ENCODE measurements at regions not wholly inside any gene's neighbourhood (a gene's known extent, or its start where the extent isn't known, plus 50 kb on each side); places are given as distances from the start of the nearest gene placed in this dataset.
"Not testable (repeated sequence)": the region's sequence is repeated elsewhere in the genome, so short reads cannot be mapped to it uniquely, and the experiment has no call there.

GRCh38 chr2:199131136-199131655 lies 326.5 kb downstream of the SATB2 start:
- no peak for DNase-seq

GRCh38 chr2:199130501-199130900 lies 327.2 kb downstream of the SATB2 start:
- DNase-seq: no peak

GRCh38 chr2:199128476-199129229 lies 329.1 kb downstream of the SATB2 start:
- DNase-seq: no peak

GRCh38 chr2:199119796-199120195 lies 337.9 kb downstream of the SATB2 start:
- no peak for DNase-seq

GRCh38 chr2:199118673-199119112 lies 339.0 kb downstream of the SATB2 start:
- DNase-seq: no peak

- no peak for DNase-seq
Measured at GRCh38 chr2:199115169-199115568, 342.6 kb downstream of the SATB2 start.

GRCh38 chr2:199113111-199113510 lies 344.6 kb downstream of the SATB2 start:
- no peak for DNase-seq

- no peak for DNase-seq
Measured at GRCh38 chr2:199111458-199111857, 346.3 kb downstream of the SATB2 start.

GRCh38 chr2:199108056-199108455 lies 349.7 kb downstream of the SATB2 start:
- no peak for DNase-seq

- no peak for DNase-seq
Measured at GRCh38 chr2:199105826-199106225, 351.9 kb downstream of the SATB2 start.

GRCh38 chr2:199101487-199101886 lies 356.3 kb downstream of the SATB2 start:
- DNase-seq: no peak

- DNase-seq: no peak
Measured at GRCh38 chr2:199100326-199101110, 357.2 kb downstream of the SATB2 start.

- no peak for DNase-seq
Measured at GRCh38 chr2:199092419-199092818, 365.3 kb downstream of the SATB2 start.

- DNase-seq: no peak
Measured at GRCh38 chr2:199085261-199085660, 372.5 kb downstream of the SATB2 start.

GRCh38 chr2:199070322-199070949 lies 387.3 kb downstream of the SATB2 start:
- DNase-seq: no peak

- no peak for DNase-seq
Measured at GRCh38 chr2:199064201-199064600, 393.5 kb downstream of the SATB2 start.

- no peak for DNase-seq
Measured at GRCh38 chr2:199057936-199058335, 399.8 kb downstream of the SATB2 start.

GRCh38 chr2:199055336-199055735 lies 402.4 kb downstream of the SATB2 start:
- DNase-seq: no peak

- DNase-seq: no peak
Measured at GRCh38 chr2:199042660-199043379, 414.9 kb downstream of the SATB2 start.

- no peak for DNase-seq
Measured at GRCh38 chr2:199040522-199040921, 417.2 kb downstream of the SATB2 start.

- not testable (repeated sequence) for DNase-seq
Measured at GRCh38 chr2:199033761-199034160, 424.0 kb downstream of the SATB2 start.

- no peak for DNase-seq
Measured at GRCh38 chr2:199025146-199025545, 432.6 kb downstream of the SATB2 start.

GRCh38 chr2:199024224-199024623 lies 433.5 kb downstream of the SATB2 start:
- DNase-seq: no peak

Measured in activated CD4-positive, alpha-beta T cell treated with anti-CD3 and anti-CD28 coated beads, Interleukin-2, Interleukin-6, amounts not matched to agents 100 ng/mL and 50 ng/mL, durations not matched to agents 16 hours and 8 hours (primary cell).